ENCODE measurements at regions not wholly inside any gene's neighbourhood (a gene's known extent, or its start where the extent isn't known, plus 50 kb on each side); places are given as distances from the start of the nearest gene placed in this dataset.
"Not testable (repeated sequence)": the region's sequence is repeated elsewhere in the genome, so short reads cannot be mapped to it uniquely, and the experiment has no call there.

- DNase-seq = no peak
Measured at GRCh38 chr1:5684791-5685190, 307.4 kb downstream of the NPHP4 start.

- no peak for DNase-seq
Measured at GRCh38 chr1:5683446-5683845, 308.8 kb downstream of the NPHP4 start.

- DNase-seq = no peak
Measured at GRCh38 chr1:5682626-5683225, 309.5 kb downstream of the NPHP4 start.

GRCh38 chr1:5681654-5682053 is 310.6 kb downstream of the NPHP4 start:
- DNase-seq = no peak

GRCh38 chr1:5680600-5680999 is 311.6 kb downstream of the NPHP4 start:
- no peak for DNase-seq

GRCh38 chr1:5678759-5679158 is 313.5 kb downstream of the NPHP4 start:
- no peak for DNase-seq

GRCh38 chr1:5672355-5672754 is 319.9 kb downstream of the NPHP4 start:
- not testable (repeated sequence) for DNase-seq

- DNase-seq = no peak
Measured at GRCh38 chr1:5670590-5671350, 321.5 kb downstream of the NPHP4 start.

- no peak for DNase-seq
Measured at GRCh38 chr1:5667513-5668325, 324.5 kb downstream of the NPHP4 start.

GRCh38 chr1:5664906-5665875 is 327.0 kb downstream of the NPHP4 start:
- DNase-seq = no peak

- no peak for DNase-seq
Measured at GRCh38 chr1:5664081-5664768, 328.0 kb downstream of the NPHP4 start.

- DNase-seq = no peak
Measured at GRCh38 chr1:5662744-5663126, 329.5 kb downstream of the NPHP4 start.

- no peak for DNase-seq
Measured at GRCh38 chr1:5662086-5662743, 330.0 kb downstream of the NPHP4 start.

GRCh38 chr1:5661196-5662085 is 330.8 kb downstream of the NPHP4 start:
- DNase-seq = no peak

GRCh38 chr1:5660141-5660935 is 331.9 kb downstream of the NPHP4 start:
- peak; percentile 59 for DNase-seq

- no peak for DNase-seq
Measured at GRCh38 chr1:5659606-5660005, 332.6 kb downstream of the NPHP4 start.

GRCh38 chr1:5658340-5659316 is 333.6 kb downstream of the NPHP4 start:
- DNase-seq = no peak

All from hematopoietic multipotent progenitor cell treated with erythropoietin and hydrocortisone succinate and interleukin-3 and kit ligand, for 4 days (in vitro differentiated cells).